ENCODE measurements at regions not wholly inside any gene's neighbourhood (a gene's known extent, or its start where the extent isn't known, plus 50 kb on each side); places are given as distances from the start of the nearest gene placed in this dataset.
A peak's percentile ranks its signal among the peaks of the same experiment; 100 is the strongest.

DNA sequence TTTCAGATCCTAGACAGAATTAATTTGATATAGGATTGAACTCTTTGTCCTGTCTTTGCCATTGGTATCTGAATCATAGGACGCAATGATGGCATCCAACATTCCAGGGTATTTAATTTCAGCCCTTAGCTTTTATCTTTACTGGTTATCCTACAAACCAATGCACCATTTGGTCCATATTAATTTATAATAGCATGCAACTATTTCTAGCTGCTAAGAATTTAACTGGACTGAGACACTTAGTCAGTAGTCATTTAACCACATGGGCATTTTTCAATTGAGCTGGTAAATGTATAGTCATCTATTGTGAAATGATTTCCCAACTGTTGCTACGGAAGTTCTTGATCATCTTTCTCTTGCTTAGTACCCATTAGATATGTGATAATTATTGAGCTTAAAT, 141.1 kb downstream of the CD164 start:
- Mint-ChIP-seq H3K36me3 (no peaks in the 10 kb centered on the region), H3K27me3 (no peaks in the 10 kb centered on the region), H3K4me1 (peaks cover 11 to 19% (median 19%) of the 10 kb centered on the region in 3 donors), H3K9me3 (peaks cover 0 to 9% (median 0%) of the 10 kb centered on the region in 7 donors), H3K4me3 (no peak overlapping the region), H3K27ac (no peak overlapping the region)
- DNase-seq (no peak), ATAC-seq (ENCODE audit: low read depth in 2 of 2) (no peak)

DNA sequence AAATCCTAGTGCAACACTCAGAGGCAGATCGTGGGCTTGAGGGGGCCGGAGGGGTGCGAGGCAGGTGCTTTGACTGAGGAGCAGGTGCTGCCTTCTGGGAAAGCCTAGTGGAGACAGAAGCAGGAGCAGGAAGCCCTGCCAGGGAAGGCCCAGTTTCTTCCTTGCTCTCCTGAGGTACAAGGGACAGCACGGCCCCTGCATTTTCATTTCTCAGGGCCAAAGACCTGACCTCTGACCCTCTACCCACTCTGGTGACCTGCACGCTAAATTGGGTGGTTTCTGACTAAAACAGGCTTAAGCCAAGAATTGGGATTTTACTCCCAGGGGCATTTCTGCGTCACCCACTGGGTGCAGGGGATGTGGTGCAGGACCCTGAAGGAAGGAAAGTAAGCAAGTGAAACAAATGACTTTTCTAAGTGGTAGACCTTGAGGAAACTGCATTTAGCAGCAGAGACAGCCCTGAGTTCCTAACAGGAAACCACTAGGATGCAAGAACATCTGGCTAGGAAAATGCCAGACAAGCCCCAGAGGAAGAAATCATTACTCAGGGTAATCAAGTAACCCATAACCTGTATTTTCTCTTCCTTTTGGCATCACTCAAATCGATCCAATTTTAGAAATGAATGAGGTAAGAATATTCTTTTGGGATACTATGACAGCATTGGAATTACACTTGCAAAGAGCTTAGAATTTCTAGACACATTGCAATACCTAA, 141.7 kb downstream of the CD164 start:
- no peaks in the 10 kb centered on the region for H3K27me3 Mint-ChIP-seq
- no peak overlapping the region for H3K4me3 Mint-ChIP-seq
- DNase-seq (no peak), ATAC-seq (ENCODE audit: low read depth in 2 of 2) (no peak)
- H3K36me3 Mint-ChIP-seq: no peaks in the 10 kb centered on the region
- H3K9me3 Mint-ChIP-seq: peaks cover 0 to 9% (median 0%) of the 10 kb centered on the region in 7 donors
- no peak overlapping the region for H3K27ac Mint-ChIP-seq
- peaks cover 11 to 25% (median 21%) of the 10 kb centered on the region in 3 donors for H3K4me1 Mint-ChIP-seq

DNA sequence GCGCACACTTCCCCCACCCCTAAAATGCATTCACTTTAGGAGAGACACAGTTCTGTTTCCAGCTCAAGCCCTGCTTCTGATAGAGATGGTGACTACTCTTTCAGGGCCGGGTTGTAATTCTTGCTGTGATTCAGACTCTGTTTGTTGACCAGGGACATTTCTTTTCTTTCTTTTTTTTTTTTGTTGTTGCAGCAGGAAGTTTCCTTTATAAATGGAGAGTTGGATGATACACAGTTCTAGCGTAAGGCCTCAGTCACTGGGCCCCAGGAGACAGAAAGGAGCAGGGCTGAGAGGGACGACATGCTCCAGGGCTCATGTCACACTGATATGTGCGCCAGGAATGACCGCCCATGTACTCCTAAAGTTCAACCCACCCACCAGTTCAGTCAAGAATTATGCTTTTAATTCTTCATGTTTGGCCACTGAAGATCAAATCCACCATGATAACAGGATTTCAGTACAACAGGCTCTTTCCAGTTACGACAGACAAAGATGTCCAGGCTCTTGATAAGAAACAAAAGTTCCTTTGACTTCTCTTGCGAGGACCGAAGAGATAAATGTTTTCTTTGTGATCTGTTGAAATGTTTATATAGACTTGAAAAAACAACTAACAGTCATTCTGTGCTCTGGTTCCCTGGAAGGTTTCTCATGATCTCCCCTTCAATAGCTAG, 142.5 kb downstream of the CD164 start:
- DNase-seq (no peak), ATAC-seq (ENCODE audit: low read depth in 2 of 2) (no peak)
- H3K27ac Mint-ChIP-seq: no peak overlapping the region
- H3K27me3 Mint-ChIP-seq: no peaks in the 10 kb centered on the region
- H3K4me1 Mint-ChIP-seq: peaks cover 11 to 25% (median 21%) of the 10 kb centered on the region in 3 donors
- peaks cover 0 to 9% (median under 1%) of the 10 kb centered on the region in 7 donors for H3K9me3 Mint-ChIP-seq
- no peak overlapping the region for H3K4me3 Mint-ChIP-seq
- no peaks in the 10 kb centered on the region for H3K36me3 Mint-ChIP-seq

DNA sequence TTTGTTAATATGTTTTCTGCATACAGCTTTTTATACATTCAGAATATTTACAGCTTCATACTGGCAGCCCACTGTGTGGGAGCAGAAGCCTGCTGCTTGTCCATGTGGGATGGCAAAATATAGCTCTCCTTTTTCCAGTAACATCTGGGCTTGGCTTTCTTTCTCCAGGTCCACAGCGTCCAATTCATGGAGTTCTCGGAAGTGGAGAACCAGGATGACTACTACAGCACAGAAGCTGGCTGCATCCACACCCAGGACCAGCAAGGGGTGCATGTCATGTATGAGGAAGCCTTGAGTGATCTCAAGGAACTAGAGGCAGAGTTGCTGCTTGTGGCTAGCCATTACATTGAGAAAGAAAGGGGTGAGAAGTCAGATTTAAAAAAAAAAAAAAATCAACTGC, 143.1 kb downstream of the CD164 start:
- no peak overlapping the region for H3K27ac Mint-ChIP-seq

GRCh38 chr6:109238396-109238795, 143.1 kb downstream of the CEP57L1 start:
- peaks cover 0 to 9% (median 0%) of the 10 kb centered on the region in 7 donors for H3K9me3 Mint-ChIP-seq
- no peak for ATAC-seq (ENCODE audit: low read depth in 2 of 2)
- no peak overlapping the region for H3K4me3 Mint-ChIP-seq
- H3K4me1 Mint-ChIP-seq: peaks cover 11 to 25% (median 21%) of the 10 kb centered on the region in 3 donors
- H3K36me3 Mint-ChIP-seq: no peaks in the 10 kb centered on the region
- DNase-seq: no peak
- no peak overlapping the region for H3K27ac Mint-ChIP-seq
- no peaks in the 10 kb centered on the region for H3K27me3 Mint-ChIP-seq

More for the DNA sequence above, 143.1 kb downstream of the CD164 start:
- DNase-seq: no peak
- peaks cover 0 to 9% (median 3%) of the 10 kb centered on the region in 7 donors for H3K9me3 Mint-ChIP-seq
- H3K27me3 Mint-ChIP-seq: no peaks in the 10 kb centered on the region
- ATAC-seq (ENCODE audit: low read depth in 2 of 2): no peak
- H3K4me1 Mint-ChIP-seq: peaks cover 11 to 25% (median 21%) of the 10 kb centered on the region in 3 donors
- no peak overlapping the region for H3K4me3 Mint-ChIP-seq
- no peaks in the 10 kb centered on the region for H3K36me3 Mint-ChIP-seq

GRCh38 chr6:109237986-109238329, 142.7 kb downstream of the CEP57L1 start:
- Mint-ChIP-seq H3K36me3 (no peaks in the 10 kb centered on the region), H3K9me3 (peaks cover 0 to 9% (median 0%) of the 10 kb centered on the region in 7 donors), H3K4me3 (peak overlapping the region in 1 of 8 donors; percentile 45), H3K27me3 (no peaks in the 10 kb centered on the region), H3K4me1 (peaks cover 11 to 25% (median 21%) of the 10 kb centered on the region in 3 donors), H3K27ac (no peak overlapping the region)
- DNase-seq (no peak), ATAC-seq (ENCODE audit: low read depth in 2 of 2) (no peak)

- no peaks in the 10 kb centered on the region for H3K36me3 Mint-ChIP-seq
- ATAC-seq (ENCODE audit: low read depth in 2 of 2) (peak; percentile 88 to 89), DNase-seq (peak; percentile 41)
- H3K9me3 Mint-ChIP-seq: peaks cover 0 to 9% (median 0%) of the 10 kb centered on the region in 7 donors
- H3K4me1 Mint-ChIP-seq: peaks cover 11 to 25% (median 21%) of the 10 kb centered on the region in 3 donors
- no peaks in the 10 kb centered on the region for H3K27me3 Mint-ChIP-seq
- peak overlapping the region; percentile 2 to 76 (median 58) for H3K4me3 Mint-ChIP-seq
- H3K27ac Mint-ChIP-seq: peak overlapping the region in 5 of 6 donors; percentile 0 to 57 (median 21)
Measured at GRCh38 chr6:109237077-109237985, 142.0 kb downstream of the CEP57L1 start.

- Mint-ChIP-seq H3K9me3 (peaks cover 0 to 9% (median 0%) of the 10 kb centered on the region in 7 donors), H3K4me3 (peak overlapping the region; percentile 2 to 76 (median 61)), H3K36me3 (no peaks in the 10 kb centered on the region), H3K4me1 (peaks cover 11 to 25% (median 21%) of the 10 kb centered on the region in 3 donors), H3K27me3 (no peaks in the 10 kb centered on the region), H3K27ac (peak overlapping the region; percentile 16 to 84 (median 57))
- peak; percentile 73 to 79 for ATAC-seq (ENCODE audit: low read depth in 2 of 2)
- peak; percentile 14 for DNase-seq
Measured at GRCh38 chr6:109236115-109237076, 141.1 kb downstream of the CEP57L1 start.

GRCh38 chr6:109235481-109236038, 140.3 kb downstream of the CEP57L1 start:
- ATAC-seq (ENCODE audit: low read depth in 2 of 2): no peak
- H3K27me3 Mint-ChIP-seq: peaks cover 0 to 3% (median 0%) of the 10 kb centered on the region in 3 donors
- DNase-seq: no peak
- H3K4me3 Mint-ChIP-seq: peak overlapping the region in 2 of 8 donors; percentile 49 to 76
- H3K36me3 Mint-ChIP-seq: no peaks in the 10 kb centered on the region
- peak overlapping the region in 1 of 6 donors; percentile 84 for H3K27ac Mint-ChIP-seq
- peaks cover 0 to 9% (median 0%) of the 10 kb centered on the region in 7 donors for H3K9me3 Mint-ChIP-seq
- H3K4me1 Mint-ChIP-seq: peaks cover 11 to 25% (median 21%) of the 10 kb centered on the region in 3 donors

GRCh38 chr6:109230453-109230852, 135.1 kb downstream of the CEP57L1 start:
- ATAC-seq (ENCODE audit: low read depth in 2 of 2) (no peak), DNase-seq (no peak)
- no peak overlapping the region for H3K27ac Mint-ChIP-seq
- peaks cover 0 to 4% (median 0%) of the 10 kb centered on the region in 3 donors for H3K27me3 Mint-ChIP-seq
- no peak overlapping the region for H3K4me3 Mint-ChIP-seq
- no peaks in the 10 kb centered on the region for H3K36me3 Mint-ChIP-seq
- H3K9me3 Mint-ChIP-seq: peaks cover 0 to 6% (median 0%) of the 10 kb centered on the region in 7 donors
- no peaks in the 10 kb centered on the region for H3K4me1 Mint-ChIP-seq

DNA sequence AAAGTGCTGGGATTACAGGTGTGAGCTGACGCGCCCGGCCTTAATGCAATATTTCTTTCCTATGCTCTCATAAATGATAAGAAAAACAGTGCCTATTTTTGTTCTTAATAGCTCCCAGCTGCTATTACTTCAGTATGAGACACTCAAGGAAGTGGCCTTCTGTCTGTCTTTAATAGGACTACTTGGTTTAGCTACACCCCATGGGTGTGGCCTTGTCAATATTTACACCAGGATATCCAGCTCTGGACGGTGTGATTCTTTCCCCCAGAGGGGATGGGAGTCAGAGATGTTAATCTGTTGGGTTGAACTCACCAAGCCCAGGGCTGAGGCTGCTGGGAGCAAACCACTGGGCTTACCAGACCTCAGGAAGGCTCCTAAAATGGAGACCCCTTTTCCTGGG, 134.2 kb downstream of the CEP57L1 start:
- H3K9me3 Mint-ChIP-seq: peaks cover 0 to 4% (median 0%) of the 10 kb centered on the region in 7 donors
- H3K27me3 Mint-ChIP-seq: peaks cover 0 to 4% (median 0%) of the 10 kb centered on the region in 3 donors
- no peaks in the 10 kb centered on the region for H3K4me1 Mint-ChIP-seq
- H3K4me3 Mint-ChIP-seq: no peak overlapping the region
- H3K36me3 Mint-ChIP-seq: no peaks in the 10 kb centered on the region
- H3K27ac Mint-ChIP-seq: no peak overlapping the region
- DNase-seq: no peak
- no peak for ATAC-seq (ENCODE audit: low read depth in 2 of 2)

DNA sequence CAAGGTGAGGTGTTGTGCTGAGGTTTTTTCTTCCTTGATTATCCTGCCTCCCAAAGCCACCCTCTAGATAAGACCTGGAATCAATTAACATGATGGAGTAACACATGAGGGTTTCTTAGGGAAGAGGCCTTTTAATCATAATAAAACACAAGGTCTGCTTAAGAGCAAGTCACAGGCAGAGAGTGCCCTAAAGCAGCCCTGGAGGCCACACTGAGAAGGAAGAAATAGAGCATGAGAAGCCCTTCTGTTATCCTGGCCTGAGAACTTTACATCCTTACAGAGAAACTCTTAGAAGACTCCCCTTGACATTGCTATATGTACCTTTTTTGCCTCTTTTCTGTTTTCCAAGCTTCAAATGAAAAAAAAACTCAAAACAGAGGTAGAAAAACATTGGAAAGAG, 132.3 kb downstream of the CEP57L1 start:
- no peak for DNase-seq
- Mint-ChIP-seq H3K4me1 (no peaks in the 10 kb centered on the region), H3K36me3 (no peaks in the 10 kb centered on the region)

More for the DNA sequence above, 132.3 kb downstream of the CEP57L1 start:
- H3K27me3 Mint-ChIP-seq: peaks cover 0 to 4% (median 0%) of the 10 kb centered on the region in 3 donors
- H3K27ac Mint-ChIP-seq: no peak overlapping the region
- ATAC-seq (ENCODE audit: low read depth in 2 of 2): no peak
- H3K9me3 Mint-ChIP-seq: peaks cover 0 to 3% (median 0%) of the 10 kb centered on the region in 7 donors
- no peak overlapping the region for H3K4me3 Mint-ChIP-seq

Data from naive B cell (primary cell).